ENCODE measurements at regions not wholly inside any gene's neighbourhood (a gene's known extent, or its start where the extent isn't known, plus 50 kb on each side); places are given as distances from the start of the nearest gene placed in this dataset.
"Not testable (repeated sequence)": the region's sequence is repeated elsewhere in the genome, so short reads cannot be mapped to it uniquely, and the experiment has no call there.

GRCh38 chr2:109716596-109716995 lies 77.5 kb upstream of the RGPD5 start:
- not testable (repeated sequence) for H3K4me1 ChIP-seq (ENCODE audit: control insufficient read depth in 2 of 2, insufficient read depth in 2 of 2, low read length in 2 of 2); H3K4me3 ChIP-seq (ENCODE audit: low read length in 2 of 2); H3K36me3 ChIP-seq (ENCODE audit: control insufficient read depth in 2 of 2, insufficient read depth in 2 of 2, low read length in 2 of 2); H3K27ac ChIP-seq (ENCODE audit: low read depth in 2 of 2, low read length in 2 of 2); H3K9ac ChIP-seq (ENCODE audit: low read depth in 1 of 2, low read length in 2 of 2); H3K9me3 ChIP-seq (ENCODE audit: control insufficient read depth in 2 of 2, low read length in 2 of 2); H3K27me3 ChIP-seq (ENCODE audit: control insufficient read depth in 2 of 2, insufficient read depth in 2 of 2, low read length in 2 of 2)

DNA sequence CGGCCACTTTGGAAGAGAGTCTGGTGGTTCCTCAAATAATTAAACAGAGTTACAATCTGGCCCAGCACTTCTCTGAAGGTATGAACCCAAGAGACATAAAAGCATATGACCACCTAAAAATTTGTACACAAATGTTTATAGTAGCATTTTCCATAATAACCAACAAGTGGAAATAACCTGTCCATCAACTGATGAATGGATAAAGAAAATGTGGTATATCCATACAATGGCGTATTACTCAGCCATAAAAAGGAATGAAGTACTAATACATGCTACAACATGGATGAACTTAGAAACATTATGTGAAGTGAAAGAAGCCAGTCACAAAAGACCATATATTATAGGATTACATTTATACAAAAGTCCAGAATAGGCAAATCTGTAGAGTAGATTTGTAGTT lies 76.0 kb upstream of the RGPD5 start:
- H3K27me3 ChIP-seq (ENCODE audit: control insufficient read depth in 2 of 2, insufficient read depth in 2 of 2, low read length in 2 of 2): no peaks in the 10 kb centered on the region
- H3K9ac ChIP-seq (ENCODE audit: low read depth in 1 of 2, low read length in 2 of 2): no peak overlapping the region
- H3K9me3 ChIP-seq (ENCODE audit: control insufficient read depth in 2 of 2, low read length in 2 of 2): no peaks in the 10 kb centered on the region
- H3K4me1 ChIP-seq (ENCODE audit: control insufficient read depth in 2 of 2, insufficient read depth in 2 of 2, low read length in 2 of 2): peaks cover 4 to 8% of the 10 kb centered on the region in 2 donors
- H3K27ac ChIP-seq (ENCODE audit: low read depth in 2 of 2, low read length in 2 of 2): no peak overlapping the region
- no peak overlapping the region for H3K4me3 ChIP-seq (ENCODE audit: low read length in 2 of 2)
- no peaks in the 10 kb centered on the region for H3K36me3 ChIP-seq (ENCODE audit: control insufficient read depth in 2 of 2, insufficient read depth in 2 of 2, low read length in 2 of 2)

GRCh38 chr2:109719871-109720270 lies 74.2 kb upstream of the RGPD5 start:
- H3K4me1 ChIP-seq (ENCODE audit: control insufficient read depth in 2 of 2, insufficient read depth in 2 of 2, low read length in 2 of 2): peaks cover 4 to 8% of the 10 kb centered on the region in 2 donors
- H3K9ac ChIP-seq (ENCODE audit: low read depth in 1 of 2, low read length in 2 of 2): no peak overlapping the region
- no peaks in the 10 kb centered on the region for H3K27me3 ChIP-seq (ENCODE audit: control insufficient read depth in 2 of 2, insufficient read depth in 2 of 2, low read length in 2 of 2)
- no peaks in the 10 kb centered on the region for H3K36me3 ChIP-seq (ENCODE audit: control insufficient read depth in 2 of 2, insufficient read depth in 2 of 2, low read length in 2 of 2)
- H3K4me3 ChIP-seq (ENCODE audit: low read length in 2 of 2): no peak overlapping the region
- H3K27ac ChIP-seq (ENCODE audit: low read depth in 2 of 2, low read length in 2 of 2): no peak overlapping the region
- no peaks in the 10 kb centered on the region for H3K9me3 ChIP-seq (ENCODE audit: control insufficient read depth in 2 of 2, low read length in 2 of 2)

DNA sequence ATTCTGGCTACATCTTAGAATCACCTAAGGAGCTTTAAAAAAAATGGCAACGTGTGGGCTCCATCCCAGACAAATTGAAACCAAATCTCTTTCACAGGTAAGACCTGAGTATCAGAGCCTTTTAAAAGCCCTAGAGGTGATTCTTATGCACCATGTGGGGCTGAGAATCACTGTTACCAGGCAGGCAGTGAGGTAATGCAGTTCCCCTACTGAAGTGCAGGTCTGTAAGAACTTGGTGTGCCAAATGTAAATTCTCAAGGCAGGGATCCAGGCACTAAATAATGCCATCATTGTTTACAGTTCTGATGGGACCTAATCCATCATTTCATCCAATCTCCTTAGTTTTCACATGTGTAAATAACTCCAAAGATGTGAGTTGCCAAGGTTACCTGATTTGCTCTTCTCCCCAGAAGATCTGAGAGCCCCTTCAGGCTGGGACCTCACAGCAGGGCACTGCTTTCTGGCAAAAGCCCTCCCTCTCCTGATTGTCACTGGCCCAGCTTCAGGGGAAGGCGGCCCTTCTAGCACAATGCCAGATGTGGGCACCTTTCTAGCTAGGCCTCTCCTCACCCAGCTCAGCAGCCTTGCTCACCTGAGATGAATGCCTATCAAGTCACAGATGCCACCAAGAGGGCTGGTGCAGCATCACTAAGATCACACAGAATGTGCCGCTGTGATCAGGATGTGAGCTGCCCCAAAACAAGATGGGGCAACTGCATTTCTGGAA lies 73.6 kb upstream of the RGPD5 start:
- H3K27me3 ChIP-seq (ENCODE audit: control insufficient read depth in 2 of 2, insufficient read depth in 2 of 2, low read length in 2 of 2): no peaks in the 10 kb centered on the region
- H3K9ac ChIP-seq (ENCODE audit: low read depth in 1 of 2, low read length in 2 of 2): no peak overlapping the region
- H3K36me3 ChIP-seq (ENCODE audit: control insufficient read depth in 2 of 2, insufficient read depth in 2 of 2, low read length in 2 of 2): no peaks in the 10 kb centered on the region
- H3K9me3 ChIP-seq (ENCODE audit: control insufficient read depth in 2 of 2, low read length in 2 of 2): no peaks in the 10 kb centered on the region
- H3K4me1 ChIP-seq (ENCODE audit: control insufficient read depth in 2 of 2, insufficient read depth in 2 of 2, low read length in 2 of 2): peaks cover 3 to 4% of the 10 kb centered on the region in 2 donors
- H3K27ac ChIP-seq (ENCODE audit: low read depth in 2 of 2, low read length in 2 of 2): no peak overlapping the region
- no peak overlapping the region for H3K4me3 ChIP-seq (ENCODE audit: low read length in 2 of 2)

- Histone ChIP-seq H3K4me1 (ENCODE audit: control insufficient read depth in 2 of 2, insufficient read depth in 2 of 2, low read length in 2 of 2) (peaks cover 2 to 4% of the 10 kb centered on the region in 2 donors), H3K9ac (ENCODE audit: low read depth in 1 of 2, low read length in 2 of 2) (no peak overlapping the region), H3K4me3 (ENCODE audit: low read length in 2 of 2) (no peak overlapping the region), H3K27ac (ENCODE audit: low read depth in 2 of 2, low read length in 2 of 2) (no peak overlapping the region), H3K36me3 (ENCODE audit: control insufficient read depth in 2 of 2, insufficient read depth in 2 of 2, low read length in 2 of 2) (no peaks in the 10 kb centered on the region), H3K27me3 (ENCODE audit: control insufficient read depth in 2 of 2, insufficient read depth in 2 of 2, low read length in 2 of 2) (no peaks in the 10 kb centered on the region), H3K9me3 (ENCODE audit: control insufficient read depth in 2 of 2, low read length in 2 of 2) (no peaks in the 10 kb centered on the region)
Measured at GRCh38 chr2:109721135-109721534, 73.0 kb upstream of the RGPD5 start.

- Histone ChIP-seq H3K9me3 (ENCODE audit: control insufficient read depth in 2 of 2, low read length in 2 of 2) (no peaks in the 10 kb centered on the region), H3K36me3 (ENCODE audit: control insufficient read depth in 2 of 2, insufficient read depth in 2 of 2, low read length in 2 of 2) (no peaks in the 10 kb centered on the region), H3K9ac (ENCODE audit: low read depth in 1 of 2, low read length in 2 of 2) (no peak overlapping the region), H3K4me3 (ENCODE audit: low read length in 2 of 2) (no peak overlapping the region), H3K4me1 (ENCODE audit: control insufficient read depth in 2 of 2, insufficient read depth in 2 of 2, low read length in 2 of 2) (peaks cover 2% of the 10 kb centered on the region in 2 donors), H3K27ac (ENCODE audit: low read depth in 2 of 2, low read length in 2 of 2) (no peak overlapping the region), H3K27me3 (ENCODE audit: control insufficient read depth in 2 of 2, insufficient read depth in 2 of 2, low read length in 2 of 2) (no peaks in the 10 kb centered on the region)
Measured at GRCh38 chr2:109721626-109722025, 72.5 kb upstream of the RGPD5 start.

DNA sequence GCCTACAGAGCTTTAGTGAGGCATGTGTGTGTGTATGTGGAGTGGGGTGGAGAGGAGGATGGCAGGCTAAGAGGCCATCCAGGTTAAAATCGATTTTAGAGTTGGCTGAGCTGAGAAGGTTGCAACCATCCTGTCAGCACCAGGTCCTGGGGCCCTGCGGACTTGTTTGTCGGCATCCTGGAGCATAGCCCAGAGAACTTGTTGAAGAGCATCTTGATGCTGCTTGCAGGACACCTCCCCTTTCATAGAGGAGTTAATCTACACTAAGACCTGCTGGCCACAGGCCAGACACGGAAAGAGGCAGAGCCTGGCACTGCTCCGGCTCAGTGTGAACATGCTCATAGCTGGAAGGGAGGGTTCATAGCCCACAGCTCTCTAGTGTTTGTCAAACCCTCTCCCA lies 72.1 kb upstream of the RGPD5 start:
- H3K27ac ChIP-seq (ENCODE audit: low read depth in 2 of 2, low read length in 2 of 2): no peak overlapping the region
- H3K36me3 ChIP-seq (ENCODE audit: control insufficient read depth in 2 of 2, insufficient read depth in 2 of 2, low read length in 2 of 2): no peaks in the 10 kb centered on the region
- H3K9me3 ChIP-seq (ENCODE audit: control insufficient read depth in 2 of 2, low read length in 2 of 2): no peaks in the 10 kb centered on the region
- H3K9ac ChIP-seq (ENCODE audit: low read depth in 1 of 2, low read length in 2 of 2): no peak overlapping the region
- no peak overlapping the region for H3K4me3 ChIP-seq (ENCODE audit: low read length in 2 of 2)
- H3K27me3 ChIP-seq (ENCODE audit: control insufficient read depth in 2 of 2, insufficient read depth in 2 of 2, low read length in 2 of 2): no peaks in the 10 kb centered on the region
- H3K4me1 ChIP-seq (ENCODE audit: control insufficient read depth in 2 of 2, insufficient read depth in 2 of 2, low read length in 2 of 2): peaks cover 0 to 3% of the 10 kb centered on the region in 2 donors

DNA sequence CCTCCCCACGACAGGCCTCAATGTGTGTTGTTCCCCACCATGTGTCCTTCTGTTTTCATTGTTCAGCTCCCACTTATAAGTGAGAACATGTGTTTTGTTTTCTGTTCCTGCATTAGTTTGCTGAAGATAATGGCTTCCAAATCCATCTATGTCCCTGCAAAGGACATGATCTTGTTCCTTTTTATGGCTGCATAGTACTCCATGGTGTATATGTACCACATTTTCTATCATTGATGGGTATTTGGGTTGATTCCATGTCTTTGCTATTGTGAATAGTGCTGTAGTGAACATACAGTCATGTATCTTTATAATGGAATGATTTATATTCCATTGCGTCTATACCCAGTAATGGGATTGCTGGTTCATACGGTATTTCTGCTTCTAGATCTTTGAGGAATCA lies 71.5 kb upstream of the RGPD5 start:
- H3K27me3 ChIP-seq (ENCODE audit: control insufficient read depth in 2 of 2, insufficient read depth in 2 of 2, low read length in 2 of 2); H3K9me3 ChIP-seq (ENCODE audit: control insufficient read depth in 2 of 2, low read length in 2 of 2); H3K4me1 ChIP-seq (ENCODE audit: control insufficient read depth in 2 of 2, insufficient read depth in 2 of 2, low read length in 2 of 2); H3K4me3 ChIP-seq (ENCODE audit: low read length in 2 of 2); H3K9ac ChIP-seq (ENCODE audit: low read depth in 1 of 2, low read length in 2 of 2); H3K36me3 ChIP-seq (ENCODE audit: control insufficient read depth in 2 of 2, insufficient read depth in 2 of 2, low read length in 2 of 2); H3K27ac ChIP-seq (ENCODE audit: low read depth in 2 of 2, low read length in 2 of 2): not testable (repeated sequence)

DNA sequence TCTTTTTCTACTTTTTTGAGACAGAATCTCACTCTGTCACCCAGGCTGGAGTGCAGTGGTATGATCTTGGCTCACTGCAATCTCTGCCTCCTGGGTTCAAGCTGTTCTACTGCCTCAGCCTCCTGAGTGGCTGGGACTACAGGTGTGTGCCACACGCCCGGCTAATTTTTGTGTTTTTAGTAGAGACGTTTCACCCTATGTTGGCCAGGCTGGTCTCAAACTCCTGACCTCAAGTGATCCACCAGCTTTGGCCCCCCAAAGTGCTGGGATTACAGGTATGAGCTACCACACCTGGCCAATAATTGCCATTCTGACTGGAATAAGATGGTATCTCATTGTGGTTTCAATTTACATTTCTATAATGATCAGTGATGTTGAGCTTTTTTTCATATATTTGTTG lies 71.0 kb upstream of the RGPD5 start:
- not testable (repeated sequence) for H3K4me3 ChIP-seq (ENCODE audit: low read length in 2 of 2); H3K27ac ChIP-seq (ENCODE audit: low read depth in 2 of 2, low read length in 2 of 2); H3K4me1 ChIP-seq (ENCODE audit: control insufficient read depth in 2 of 2, insufficient read depth in 2 of 2, low read length in 2 of 2); H3K27me3 ChIP-seq (ENCODE audit: control insufficient read depth in 2 of 2, insufficient read depth in 2 of 2, low read length in 2 of 2); H3K36me3 ChIP-seq (ENCODE audit: control insufficient read depth in 2 of 2, insufficient read depth in 2 of 2, low read length in 2 of 2); H3K9me3 ChIP-seq (ENCODE audit: control insufficient read depth in 2 of 2, low read length in 2 of 2); H3K9ac ChIP-seq (ENCODE audit: low read depth in 1 of 2, low read length in 2 of 2)

DNA sequence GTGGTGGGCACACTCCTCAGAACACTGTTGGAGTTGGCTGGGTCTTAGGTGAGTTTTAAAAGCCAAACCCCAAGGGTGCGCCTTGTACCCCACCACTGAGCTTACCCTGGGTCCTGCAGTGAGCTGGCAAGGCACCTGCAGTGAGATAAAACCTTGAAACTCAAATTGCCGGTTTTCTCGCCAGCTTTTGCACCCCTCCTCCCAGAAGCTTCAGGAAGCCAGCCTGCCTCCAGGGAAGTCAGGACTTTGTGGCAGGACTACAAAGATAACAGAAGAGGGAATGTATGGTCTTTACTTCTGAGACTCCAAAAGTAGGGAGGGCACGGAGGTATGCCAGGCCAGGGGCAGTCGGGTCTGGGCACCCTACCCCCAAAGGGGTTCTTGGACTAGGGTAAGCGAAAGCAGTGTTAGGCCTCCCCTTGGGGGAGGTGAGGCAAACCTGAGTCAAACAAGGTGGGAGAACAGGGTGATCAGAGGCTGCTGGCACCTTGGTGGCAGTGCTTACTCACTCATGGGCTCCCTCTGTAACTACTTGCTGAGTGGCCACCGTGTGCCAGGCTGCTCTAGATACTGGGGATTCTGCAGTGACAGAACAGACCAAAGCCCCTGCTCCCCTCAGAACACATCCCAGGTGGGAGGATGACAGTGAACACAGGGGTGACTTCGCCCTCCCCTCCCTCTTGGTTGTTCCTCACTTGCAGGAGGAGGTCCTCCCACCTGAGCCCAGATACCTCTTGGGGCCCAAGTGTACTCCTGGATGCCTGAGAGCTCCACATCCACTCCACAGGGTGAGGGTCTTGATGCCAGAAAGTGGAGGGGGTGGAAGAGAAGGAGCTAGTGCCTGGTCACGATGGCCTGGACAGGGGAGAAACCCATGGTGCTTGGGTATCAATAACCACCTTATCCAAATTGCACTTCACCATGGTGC lies 69.3 kb upstream of the RGPD5 start:
- H3K9me3 ChIP-seq (ENCODE audit: control insufficient read depth in 2 of 2, low read length in 2 of 2): no peaks in the 10 kb centered on the region
- H3K4me1 ChIP-seq (ENCODE audit: control insufficient read depth in 2 of 2, insufficient read depth in 2 of 2, low read length in 2 of 2): peaks cover 0 to 3% of the 10 kb centered on the region in 2 donors
- no peak overlapping the region for H3K4me3 ChIP-seq (ENCODE audit: low read length in 2 of 2)
- H3K36me3 ChIP-seq (ENCODE audit: control insufficient read depth in 2 of 2, insufficient read depth in 2 of 2, low read length in 2 of 2): no peaks in the 10 kb centered on the region
- H3K27ac ChIP-seq (ENCODE audit: low read depth in 2 of 2, low read length in 2 of 2): no peak overlapping the region
- H3K27me3 ChIP-seq (ENCODE audit: control insufficient read depth in 2 of 2, insufficient read depth in 2 of 2, low read length in 2 of 2): no peaks in the 10 kb centered on the region
- H3K9ac ChIP-seq (ENCODE audit: low read depth in 1 of 2, low read length in 2 of 2): no peak overlapping the region

Measured in mucosa of rectum (tissue), 2 donors.